ENCODE measurements at regions not wholly inside any gene's neighbourhood (a gene's known extent, or its start where the extent isn't known, plus 50 kb on each side); places are given as distances from the start of the nearest gene placed in this dataset.

GRCh38 chr7:68265258-68265657, 1268.6 kb downstream of the TYW1 start:
- no peaks in the 10 kb centered on the region for H3F3A ChIP-seq (replicated peaks; ENCODE audit: low read depth)
- H3K9me3 Mint-ChIP-seq: peaks cover 99% of the 10 kb centered on the region
- H3K27ac ChIP-seq (ENCODE audit: low read depth): no peak overlapping the region
- no peaks in the 10 kb centered on the region for H4K20me1 ChIP-seq (replicated peaks; ENCODE audit: insufficient read depth)
- peaks cover 4% of the 10 kb centered on the region for H3K27me3 Mint-ChIP-seq (ENCODE audit: insufficient read depth, low read depth, poor library complexity)
- no peaks in the 10 kb centered on the region for H3K4me1 Mint-ChIP-seq
- H3K4me3 Mint-ChIP-seq: no peak overlapping the region
- no peaks in the 10 kb centered on the region for H3K4me1 ChIP-seq (ENCODE audit: insufficient read depth)
- ATAC-seq: no peak
- H3K36me3 Mint-ChIP-seq (ENCODE audit: low read depth): peaks cover 34% of the 10 kb centered on the region
- H3K4me2 ChIP-seq: no peak overlapping the region
- H3K27ac Mint-ChIP-seq: no peak overlapping the region
- no peak for DNase-seq (ENCODE audit: low spot score)
- no peaks in the 10 kb centered on the region for H3K79me2 ChIP-seq (replicated peaks; ENCODE audit: insufficient read depth)
- H2AFZ ChIP-seq: no peak overlapping the region
- H3K36me3 ChIP-seq (ENCODE audit: insufficient read depth): peaks cover 4% of the 10 kb centered on the region; the same call in 1 of the 2 replicates
- no peak overlapping the region for H3K4me3 ChIP-seq
- H3K27me3 ChIP-seq (ENCODE audit: insufficient read depth): no peaks in the 10 kb centered on the region
- H3K9me2 ChIP-seq (ENCODE audit: insufficient read depth): no peaks in the 10 kb centered on the region
- TF ChIP-seq STAT1 (IDR thresholded peaks at IDR 0.05; ENCODE audit: unreplicated experiment) (no peak), NANOG (IDR thresholded peaks at IDR 0.05; ENCODE audit: borderline replicate concordance) (no peak)

GRCh38 chr7:68266004-68266579, 1269.5 kb downstream of the TYW1 start:
- Mint-ChIP-seq H3K36me3 (ENCODE audit: low read depth) (peaks cover 29% of the 10 kb centered on the region), H3K27ac (no peak overlapping the region), H3K4me3 (no peak overlapping the region), H3K4me1 (no peaks in the 10 kb centered on the region), H3K9me3 (peaks cover 97% of the 10 kb centered on the region), H3K27me3 (ENCODE audit: insufficient read depth, low read depth, poor library complexity) (peaks cover 4% of the 10 kb centered on the region)
- no peak overlapping the region for H3K4me3 ChIP-seq
- DNase-seq (ENCODE audit: low spot score) (no peak), ATAC-seq (no peak)
- no peaks in the 10 kb centered on the region for H3K27me3 ChIP-seq (ENCODE audit: insufficient read depth)
- no peak overlapping the region for H2AFZ ChIP-seq
- no peaks in the 10 kb centered on the region for H3K4me1 ChIP-seq (ENCODE audit: insufficient read depth)
- H3K9me2 ChIP-seq (ENCODE audit: insufficient read depth): no peaks in the 10 kb centered on the region
- no peaks in the 10 kb centered on the region for H3K79me2 ChIP-seq (replicated peaks; ENCODE audit: insufficient read depth)
- H3F3A ChIP-seq (replicated peaks; ENCODE audit: low read depth): no peaks in the 10 kb centered on the region
- H3K36me3 ChIP-seq (ENCODE audit: insufficient read depth): peaks cover 4% of the 10 kb centered on the region; the same call in 1 of the 2 replicates
- no peaks in the 10 kb centered on the region for H4K20me1 ChIP-seq (replicated peaks; ENCODE audit: insufficient read depth)
- no peak overlapping the region for H3K27ac ChIP-seq (ENCODE audit: low read depth)
- TF ChIP-seq CTCF (conservative IDR thresholded peaks at IDR 0.05; ENCODE audit: low read depth in 2 of 2): no peak
- no peak overlapping the region for H3K4me2 ChIP-seq

GRCh38 chr7:68267486-68267885, 1270.9 kb downstream of the TYW1 start:
- no peaks in the 10 kb centered on the region for H3K4me1 ChIP-seq (ENCODE audit: insufficient read depth)
- H3F3A ChIP-seq (replicated peaks; ENCODE audit: low read depth): no peaks in the 10 kb centered on the region
- H3K79me2 ChIP-seq (replicated peaks; ENCODE audit: insufficient read depth): no peaks in the 10 kb centered on the region
- no peak for ATAC-seq
- H3K27ac ChIP-seq (ENCODE audit: low read depth): no peak overlapping the region
- no peak overlapping the region for H2AFZ ChIP-seq
- Mint-ChIP-seq H3K9me3 (peaks cover 96% of the 10 kb centered on the region), H3K27ac (no peak overlapping the region), H3K4me3 (no peak overlapping the region), H3K4me1 (no peaks in the 10 kb centered on the region), H3K27me3 (ENCODE audit: insufficient read depth, low read depth, poor library complexity) (peaks cover 2% of the 10 kb centered on the region), H3K36me3 (ENCODE audit: low read depth) (peaks cover 27% of the 10 kb centered on the region)
- peaks cover 4% of the 10 kb centered on the region; the same call in 1 of the 2 replicates for H3K36me3 ChIP-seq (ENCODE audit: insufficient read depth)
- no peaks in the 10 kb centered on the region for H3K9me2 ChIP-seq (ENCODE audit: insufficient read depth)
- DNase-seq (ENCODE audit: low spot score): no peak
- no peak overlapping the region for H3K4me2 ChIP-seq
- H3K4me3 ChIP-seq: no peak overlapping the region
- H4K20me1 ChIP-seq (replicated peaks; ENCODE audit: insufficient read depth): no peaks in the 10 kb centered on the region
- no peaks in the 10 kb centered on the region for H3K27me3 ChIP-seq (ENCODE audit: insufficient read depth)
- no peak for TF ChIP-seq EZH2phosphoT487 (IDR thresholded peaks at IDR 0.05; ENCODE audit: unreplicated experiment)
- no peak for TF ChIP-seq JUNB (IDR thresholded peaks at IDR 0.05; ENCODE audit: unreplicated experiment)
- no peak for TF ChIP-seq NANOG (IDR thresholded peaks at IDR 0.05; ENCODE audit: borderline replicate concordance)
- TF ChIP-seq CREB1 (CRISPR knock-in tag; IDR thresholded peaks at IDR 0.05; ENCODE audit: low read depth): no peak
- TF ChIP-seq CTCF (conservative IDR thresholded peaks at IDR 0.05; ENCODE audit: low read depth in 2 of 2): no peak
- TF ChIP-seq ZNF331 (CRISPR knock-in tag; IDR thresholded peaks at IDR 0.05; ENCODE audit: low read depth): no peak
- TF ChIP-seq EZH2 (IDR thresholded peaks at IDR 0.05; ENCODE audit: low read depth, unreplicated experiment): no peak
- TF ChIP-seq STAT1 (IDR thresholded peaks at IDR 0.05; ENCODE audit: unreplicated experiment): no peak
- TF ChIP-seq REST (IDR thresholded peaks at IDR 0.05; ENCODE audit: unreplicated experiment): no peak
- no peak for TF ChIP-seq ZNF114 (CRISPR knock-in tag; IDR thresholded peaks at IDR 0.05)
- TF ChIP-seq ETS1 (IDR thresholded peaks at IDR 0.05): no peak
